SK-N-SH (cell line): ENCODE measurements at regions not wholly inside any gene's neighbourhood (a gene's known extent, or its start where the extent isn't known, plus 50 kb on each side); places are given as distances from the start of the nearest gene placed in this dataset.

Source experiments
- CTCF ChIA-PET: fragments of 300-600, 350-600 bp; formaldehyde crosslinking; extraction: SDS; loops from one replicate; lab custom pipeline; 2021; lab: Yijun Ruan, JAX
- POLR2A ChIA-PET: fragments of 350-600 bp; sonication (Branson Sonifier 250); formaldehyde crosslinking; extraction: SDS; loops from one replicate; lab custom pipeline; 2020; ENCODE audit warnings: antibody characterized with exemption, inconsistent platforms; lab: Yijun Ruan, JAX
- DNase-seq: peaks from one replicate; pipeline ENCODE4 v3.0.0; 2012
- H2AFZ ChIP-seq: fragments of 200-600 bp; sonication (generic); 2 replicates; pipeline ENCODE4 v1.8.1; 2016; ENCODE audit warnings: antibody characterized with exemption, mild to moderate bottlenecking, low read depth
- H3F3A ChIP-seq: fragments of 200-600 bp; sonication (generic); replicated peaks from 2 replicates; pipeline ENCODE3; 2016; ENCODE audit warnings: antibody characterized with exemption, mild to moderate bottlenecking; ENCODE audit not compliant: insufficient read depth
- H3K27ac ChIP-seq, 2 experiments: fragments of 200-500 bp in 1 of 2; fragments of 200-600 bp in 1 of 2; sonication (Bioruptor generic) in 1 of 2; sonication (generic), shearing (Covaris generic) in 1 of 2; 2 replicates each; pipeline versions ENCODE4 v1.5.1 to v1.6.1; 2014 to 2016; ENCODE audit warnings: low read depth in 2 of 2, inconsistent platforms in 1 of 2, low read length in 1 of 2, mild to moderate bottlenecking in 1 of 2, mixed read lengths in 1 of 2
- H3K27me3 ChIP-seq: fragments of 200-600 bp; sonication (generic), shearing (Covaris generic); 2 replicates; pipeline ENCODE4 v1.6.1; 2016; ENCODE audit warnings: mixed run types; ENCODE audit not compliant: insufficient read depth
- H3K36me3 ChIP-seq, 2 experiments: fragments of 200-500 bp in 1 of 2; fragments of 200-600 bp in 1 of 2; sonication (Bioruptor generic) in 1 of 2; sonication (generic) in 1 of 2; replicated peaks in 1 of 2; 2 replicates each; pipeline versions ENCODE3 to v1.5.1; 2014 to 2016; ENCODE audit warnings: low read length in 1 of 2, mild to moderate bottlenecking in 1 of 2; ENCODE audit not compliant: insufficient read depth in 2 of 2, control insufficient read depth in 1 of 2
- H3K4me1 ChIP-seq, 2 experiments: fragments of 200-500 bp in 1 of 2; fragments of 200-600 bp in 1 of 2; sonication (Bioruptor generic) in 1 of 2; sonication (generic), shearing (Covaris generic) in 1 of 2; 2 replicates each; pipeline versions ENCODE4 v1.5.1 to v1.6.1; 2014 to 2016; ENCODE audit warnings: low read depth in 1 of 2, low read length in 1 of 2, mixed run types in 1 of 2; ENCODE audit not compliant: insufficient read depth in 2 of 2, control insufficient read depth in 1 of 2
- H3K4me2 ChIP-seq: fragments of 200-600 bp; sonication (generic), shearing (Covaris generic); 2 replicates; pipeline ENCODE4 v1.6.1; 2017; ENCODE audit warnings: mixed run types
- H3K4me3 ChIP-seq, 2 experiments: fragments of 200-500 bp in 1 of 2; fragments of 200-600 bp in 1 of 2; sonication (Bioruptor generic) in 1 of 2; sonication (generic), shearing (Covaris generic) in 1 of 2; 2 replicates each; pipeline versions ENCODE4 v1.5.1 to v1.8.1; 2014 to 2016; ENCODE audit warnings: low read depth in 2 of 2, inconsistent platforms in 1 of 2, low read length in 1 of 2, mild to moderate bottlenecking in 1 of 2, mixed read lengths in 1 of 2, moderate library complexity in 1 of 2
- H3K79me2 ChIP-seq: fragments of 200-600 bp; sonication (generic); 2 replicates; pipeline ENCODE4 v1.8.1; 2017; ENCODE audit warnings: mild to moderate bottlenecking; ENCODE audit not compliant: insufficient read depth
- H3K9ac ChIP-seq: fragments of 200-600 bp; sonication (generic); 2 replicates; pipeline ENCODE4 v1.6.1; 2017; ENCODE audit warnings: mixed run types
- H3K9me2 ChIP-seq: fragments of 200-600 bp; sonication (generic); 2 replicates; pipeline ENCODE4 v1.6.1; 2017; ENCODE audit warnings: mixed run types
- H3K9me3 ChIP-seq: fragments of 200-600 bp; sonication (generic); 2 replicates; pipeline ENCODE4 v1.6.1; 2017; ENCODE audit warnings: mixed run types, mild to moderate bottlenecking, moderate library complexity
- H4K20me1 ChIP-seq: fragments of 200-600 bp; sonication (generic); 2 replicates; pipeline ENCODE4 v1.6.1; 2017; ENCODE audit warnings: mild to moderate bottlenecking, mixed run types; ENCODE audit not compliant: insufficient read depth
- CHD2 ChIP-seq: fragments of 150-350 bp; IDR thresholded peaks from 2 replicates; pipeline ENCODE4 v1.6.1; 2018; ENCODE audit warnings: low read length; ENCODE audit not compliant: partially characterized antibody
- EP300 ChIP-seq, 2 experiments: IDR thresholded peaks; 2 replicates each; pipeline versions ENCODE4 v1.4.0 to v1.6.1; 2012; ENCODE audit warnings: borderline replicate concordance in 1 of 2, low read depth in 1 of 2, low read length in 1 of 2
- FOSL2 ChIP-seq: IDR thresholded peaks from 2 replicates; pipeline ENCODE4 v1.4.0; 2012; ENCODE audit warnings: low read depth, mild to moderate bottlenecking, moderate library complexity, borderline replicate concordance
- FOXM1 ChIP-seq: IDR thresholded peaks from 2 replicates; pipeline ENCODE4 v1.4.0; 2012; ENCODE audit warnings: low read depth, mild to moderate bottlenecking
- GABPA ChIP-seq: IDR thresholded peaks from 2 replicates; pipeline ENCODE4 v1.4.0; 2012; ENCODE audit warnings: low read depth, mild to moderate bottlenecking
- GATA2 ChIP-seq: sonication (generic); formaldehyde crosslinking; IDR thresholded peaks from 2 replicates; pipeline ENCODE4 v1.5.0; 2020; ENCODE audit warnings: mild to moderate bottlenecking, missing genetic modification reagents
- JUND ChIP-seq: IDR thresholded peaks from 2 replicates; pipeline ENCODE4 v1.4.0; 2012
- MEF2A ChIP-seq: IDR thresholded peaks from 2 replicates; pipeline ENCODE4 v1.4.0; 2012; ENCODE audit warnings: low read depth, borderline replicate concordance
- MXI1 ChIP-seq: IDR thresholded peaks from 2 replicates; pipeline ENCODE4 v1.6.1; 2012; ENCODE audit warnings: mild to moderate bottlenecking, low read depth, low read length, improper control_type of control experiment
- NFIC ChIP-seq: IDR thresholded peaks from 2 replicates; pipeline ENCODE4 v1.4.0; 2012; ENCODE audit warnings: borderline replicate concordance
- POLR2AphosphoS5 ChIP-seq: IDR thresholded peaks from 2 replicates; pipeline ENCODE4 v1.6.1; 2012; ENCODE audit warnings: low read depth, low read length
- RCOR1 ChIP-seq: fragments of 150-350 bp; IDR thresholded peaks from 2 replicates; pipeline ENCODE4 v1.6.1; 2017; ENCODE audit warnings: antibody characterized with exemption, low read length
- SMC3 ChIP-seq: IDR thresholded peaks from 2 replicates; pipeline ENCODE4 v1.6.1; 2012; ENCODE audit warnings: low read depth, low read length, improper control_type of control experiment
- TCF12 ChIP-seq: IDR thresholded peaks from 2 replicates; pipeline ENCODE4 v1.4.0; 2012
- YY1 ChIP-seq: IDR thresholded peaks from 2 replicates; pipeline ENCODE4 v1.4.0; 2012; ENCODE audit warnings: low read depth, mild to moderate bottlenecking
- WGBS: methylation state at CpG from one replicate; pipeline ENCODE4 v1.1.6; 2017; ENCODE audit warnings: low lambda C conversion rate; 5-methylcytosine and 5-hydroxymethylcytosine counted together
- TF ChIP-seq, protein P1 (sequence below): IDR thresholded peaks from 2 replicates; pipeline ENCODE4 v1.4.0; 2012; ENCODE audit warnings: low read depth
- TF ChIP-seq, protein P2 (sequence below): fragments of 200-600 bp; sonication (generic); IDR thresholded peaks from 2 replicates; pipeline ENCODE4 v1.6.1; 2017; ENCODE audit warnings: antibody characterized with exemption, mild to moderate bottlenecking, moderate library complexity
- TF ChIP-seq, protein P3 (sequence below): fragments of 150-350 bp; IDR thresholded peaks from 2 replicates; pipeline ENCODE4 v1.6.1; 2016; ENCODE audit warnings: mild to moderate bottlenecking, low read depth, low read length
- TF ChIP-seq, protein P4 (sequence below): IDR thresholded peaks from 2 replicates; pipeline ENCODE4 v1.4.0; 2012; ENCODE audit warnings: low read depth, borderline replicate concordance
- TF ChIP-seq, protein P5 (sequence below): IDR thresholded peaks from 2 replicates; pipeline ENCODE4 v1.6.1; 2012; ENCODE audit warnings: mild to moderate bottlenecking, low read depth, low read length, moderate library complexity
- TF ChIP-seq, protein P6 (sequence below): IDR thresholded peaks from 2 replicates; pipeline ENCODE4 v1.4.0; 2012; ENCODE audit warnings: low read depth, borderline replicate concordance
- TF ChIP-seq, protein P7 (sequence below): IDR thresholded peaks from 2 replicates; pipeline ENCODE4; 2012

DNA sequence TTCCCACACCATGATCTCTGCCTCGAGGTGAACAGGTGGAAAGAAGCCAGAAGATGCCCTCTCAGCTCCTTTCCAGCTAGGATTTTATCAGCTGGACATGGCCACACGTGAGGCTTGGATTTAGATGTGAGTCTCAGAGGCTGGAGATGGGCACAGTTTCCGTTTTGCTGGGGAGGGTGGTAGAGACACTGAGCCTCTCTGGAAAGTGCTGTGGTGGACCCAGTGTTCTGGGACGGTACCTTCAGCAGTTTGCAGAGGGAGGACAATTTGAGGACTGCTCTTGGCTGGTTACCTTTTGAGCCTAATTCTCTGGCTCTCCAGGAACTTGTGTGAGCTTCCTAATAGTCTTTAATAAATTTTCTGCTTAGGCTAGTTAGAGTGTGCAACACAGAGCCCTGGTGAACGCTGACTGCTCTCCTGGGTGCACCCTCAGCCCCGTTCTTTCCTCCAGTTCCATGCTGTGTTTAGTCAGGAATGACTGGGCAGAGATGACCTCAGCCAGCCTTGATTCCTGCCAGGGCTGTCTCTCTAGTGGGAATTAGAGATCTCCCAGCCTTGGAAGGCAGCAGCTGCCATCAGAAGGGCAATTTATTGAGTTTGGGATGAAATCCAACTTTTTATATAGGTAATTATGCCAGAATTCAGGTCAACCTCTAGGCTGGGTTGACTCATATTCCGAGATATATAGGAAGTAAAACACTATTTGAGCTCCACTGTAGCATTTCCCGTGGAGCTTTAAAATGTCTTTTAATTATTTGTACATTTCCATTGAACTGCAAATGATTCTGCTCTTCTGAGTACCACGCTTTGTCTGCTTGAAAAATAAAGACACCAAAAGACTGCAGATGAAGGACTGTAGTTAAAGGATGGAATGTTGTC, 103.9 kb downstream of the GATA3 start:
- no peaks in the 10 kb centered on the region for H3K79me2 ChIP-seq
- CTCF ChIA-PET = no interaction called here
- H3K36me3 ChIP-seq = no peaks in the 10 kb centered on the region
- no peaks in the 10 kb centered on the region for H4K20me1 ChIP-seq
- WGBS = 42% methylated on average over 8 of the region's 9 CpGs
- H2AFZ ChIP-seq = no peak overlapping the region; the same call in 1 of the 2 replicates
- H3K9me3 ChIP-seq = no peaks in the 10 kb centered on the region
- peaks cover 7% of the 10 kb centered on the region in 2 experiments; a peak in 3 of 4 replicates for H3K4me1 ChIP-seq
- H3K4me2 ChIP-seq = peak overlapping the region; percentile 35
- H3K9ac ChIP-seq = no peak overlapping the region
- no peak for DNase-seq
- no peaks in the 10 kb centered on the region for H3K9me2 ChIP-seq
- no peaks in the 10 kb centered on the region for H3K27me3 ChIP-seq
- POLR2A ChIA-PET = no interaction called here
- H3F3A ChIP-seq = peaks cover 7% of the 10 kb centered on the region
- H3K27ac ChIP-seq = 0 out of 4 replicates have a peak overlapping the region, but pooled peaks of 1 of the 2 experiments have one; percentile 0
- no peak overlapping the region for H3K4me3 ChIP-seq
- TF ChIP-seq, protein P1, sequence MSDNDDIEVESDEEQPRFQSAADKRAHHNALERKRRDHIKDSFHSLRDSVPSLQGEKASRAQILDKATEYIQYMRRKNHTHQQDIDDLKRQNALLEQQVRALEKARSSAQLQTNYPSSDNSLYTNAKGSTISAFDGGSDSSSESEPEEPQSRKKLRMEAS = no peak
- TF ChIP-seq RCOR1 (no peak), EP300 (IDR thresholded peaks at IDR 0.05; ENCODE audit: borderline replicate concordance in 1 of 2, low read depth in 1 of 2, low read length in 1 of 2) (no peak), YY1 (no peak), FOXM1 (no peak), SMC3 (no peak), GABPA (no peak), NFIC (peak; percentile 69), CHD2 (no peak), POLR2AphosphoS5 (no peak), TCF12 (peak; percentile 69; the same call in 1 of the 2 replicates), FOSL2 (peak; percentile 43; the same call in 1 of the 2 replicates), JUND (peak; percentile 44; the same call in 1 of the 2 replicates), GATA2 (no peak), MEF2A (no peak), MXI1 (no peak)
- TF ChIP-seq, protein P2, sequence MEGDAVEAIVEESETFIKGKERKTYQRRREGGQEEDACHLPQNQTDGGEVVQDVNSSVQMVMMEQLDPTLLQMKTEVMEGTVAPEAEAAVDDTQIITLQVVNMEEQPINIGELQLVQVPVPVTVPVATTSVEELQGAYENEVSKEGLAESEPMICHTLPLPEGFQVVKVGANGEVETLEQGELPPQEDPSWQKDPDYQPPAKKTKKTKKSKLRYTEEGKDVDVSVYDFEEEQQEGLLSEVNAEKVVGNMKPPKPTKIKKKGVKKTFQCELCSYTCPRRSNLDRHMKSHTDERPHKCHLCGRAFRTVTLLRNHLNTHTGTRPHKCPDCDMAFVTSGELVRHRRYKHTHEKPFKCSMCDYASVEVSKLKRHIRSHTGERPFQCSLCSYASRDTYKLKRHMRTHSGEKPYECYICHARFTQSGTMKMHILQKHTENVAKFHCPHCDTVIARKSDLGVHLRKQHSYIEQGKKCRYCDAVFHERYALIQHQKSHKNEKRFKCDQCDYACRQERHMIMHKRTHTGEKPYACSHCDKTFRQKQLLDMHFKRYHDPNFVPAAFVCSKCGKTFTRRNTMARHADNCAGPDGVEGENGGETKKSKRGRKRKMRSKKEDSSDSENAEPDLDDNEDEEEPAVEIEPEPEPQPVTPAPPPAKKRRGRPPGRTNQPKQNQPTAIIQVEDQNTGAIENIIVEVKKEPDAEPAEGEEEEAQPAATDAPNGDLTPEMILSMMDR = no peak
- TF ChIP-seq, protein P3, sequence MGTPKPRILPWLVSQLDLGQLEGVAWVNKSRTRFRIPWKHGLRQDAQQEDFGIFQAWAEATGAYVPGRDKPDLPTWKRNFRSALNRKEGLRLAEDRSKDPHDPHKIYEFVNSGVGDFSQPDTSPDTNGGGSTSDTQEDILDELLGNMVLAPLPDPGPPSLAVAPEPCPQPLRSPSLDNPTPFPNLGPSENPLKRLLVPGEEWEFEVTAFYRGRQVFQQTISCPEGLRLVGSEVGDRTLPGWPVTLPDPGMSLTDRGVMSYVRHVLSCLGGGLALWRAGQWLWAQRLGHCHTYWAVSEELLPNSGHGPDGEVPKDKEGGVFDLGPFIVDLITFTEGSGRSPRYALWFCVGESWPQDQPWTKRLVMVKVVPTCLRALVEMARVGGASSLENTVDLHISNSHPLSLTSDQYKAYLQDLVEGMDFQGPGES = no peak
- TF ChIP-seq, protein P4, sequence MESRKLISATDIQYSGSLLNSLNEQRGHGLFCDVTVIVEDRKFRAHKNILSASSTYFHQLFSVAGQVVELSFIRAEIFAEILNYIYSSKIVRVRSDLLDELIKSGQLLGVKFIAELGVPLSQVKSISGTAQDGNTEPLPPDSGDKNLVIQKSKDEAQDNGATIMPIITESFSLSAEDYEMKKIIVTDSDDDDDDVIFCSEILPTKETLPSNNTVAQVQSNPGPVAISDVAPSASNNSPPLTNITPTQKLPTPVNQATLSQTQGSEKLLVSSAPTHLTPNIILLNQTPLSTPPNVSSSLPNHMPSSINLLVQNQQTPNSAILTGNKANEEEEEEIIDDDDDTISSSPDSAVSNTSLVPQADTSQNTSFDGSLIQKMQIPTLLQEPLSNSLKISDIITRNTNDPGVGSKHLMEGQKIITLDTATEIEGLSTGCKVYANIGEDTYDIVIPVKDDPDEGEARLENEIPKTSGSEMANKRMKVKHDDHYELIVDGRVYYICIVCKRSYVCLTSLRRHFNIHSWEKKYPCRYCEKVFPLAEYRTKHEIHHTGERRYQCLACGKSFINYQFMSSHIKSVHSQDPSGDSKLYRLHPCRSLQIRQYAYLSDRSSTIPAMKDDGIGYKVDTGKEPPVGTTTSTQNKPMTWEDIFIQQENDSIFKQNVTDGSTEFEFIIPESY = no peak
- TF ChIP-seq, protein P5, sequence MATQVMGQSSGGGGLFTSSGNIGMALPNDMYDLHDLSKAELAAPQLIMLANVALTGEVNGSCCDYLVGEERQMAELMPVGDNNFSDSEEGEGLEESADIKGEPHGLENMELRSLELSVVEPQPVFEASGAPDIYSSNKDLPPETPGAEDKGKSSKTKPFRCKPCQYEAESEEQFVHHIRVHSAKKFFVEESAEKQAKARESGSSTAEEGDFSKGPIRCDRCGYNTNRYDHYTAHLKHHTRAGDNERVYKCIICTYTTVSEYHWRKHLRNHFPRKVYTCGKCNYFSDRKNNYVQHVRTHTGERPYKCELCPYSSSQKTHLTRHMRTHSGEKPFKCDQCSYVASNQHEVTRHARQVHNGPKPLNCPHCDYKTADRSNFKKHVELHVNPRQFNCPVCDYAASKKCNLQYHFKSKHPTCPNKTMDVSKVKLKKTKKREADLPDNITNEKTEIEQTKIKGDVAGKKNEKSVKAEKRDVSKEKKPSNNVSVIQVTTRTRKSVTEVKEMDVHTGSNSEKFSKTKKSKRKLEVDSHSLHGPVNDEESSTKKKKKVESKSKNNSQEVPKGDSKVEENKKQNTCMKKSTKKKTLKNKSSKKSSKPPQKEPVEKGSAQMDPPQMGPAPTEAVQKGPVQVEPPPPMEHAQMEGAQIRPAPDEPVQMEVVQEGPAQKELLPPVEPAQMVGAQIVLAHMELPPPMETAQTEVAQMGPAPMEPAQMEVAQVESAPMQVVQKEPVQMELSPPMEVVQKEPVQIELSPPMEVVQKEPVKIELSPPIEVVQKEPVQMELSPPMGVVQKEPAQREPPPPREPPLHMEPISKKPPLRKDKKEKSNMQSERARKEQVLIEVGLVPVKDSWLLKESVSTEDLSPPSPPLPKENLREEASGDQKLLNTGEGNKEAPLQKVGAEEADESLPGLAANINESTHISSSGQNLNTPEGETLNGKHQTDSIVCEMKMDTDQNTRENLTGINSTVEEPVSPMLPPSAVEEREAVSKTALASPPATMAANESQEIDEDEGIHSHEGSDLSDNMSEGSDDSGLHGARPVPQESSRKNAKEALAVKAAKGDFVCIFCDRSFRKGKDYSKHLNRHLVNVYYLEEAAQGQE = 0 out of 2 replicates have a peak, but pooled peaks have one; percentile 38
- TF ChIP-seq, protein P6, sequence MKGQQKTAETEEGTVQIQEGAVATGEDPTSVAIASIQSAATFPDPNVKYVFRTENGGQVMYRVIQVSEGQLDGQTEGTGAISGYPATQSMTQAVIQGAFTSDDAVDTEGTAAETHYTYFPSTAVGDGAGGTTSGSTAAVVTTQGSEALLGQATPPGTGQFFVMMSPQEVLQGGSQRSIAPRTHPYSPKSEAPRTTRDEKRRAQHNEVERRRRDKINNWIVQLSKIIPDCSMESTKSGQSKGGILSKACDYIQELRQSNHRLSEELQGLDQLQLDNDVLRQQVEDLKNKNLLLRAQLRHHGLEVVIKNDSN = no peak
- TF ChIP-seq, protein P7, sequence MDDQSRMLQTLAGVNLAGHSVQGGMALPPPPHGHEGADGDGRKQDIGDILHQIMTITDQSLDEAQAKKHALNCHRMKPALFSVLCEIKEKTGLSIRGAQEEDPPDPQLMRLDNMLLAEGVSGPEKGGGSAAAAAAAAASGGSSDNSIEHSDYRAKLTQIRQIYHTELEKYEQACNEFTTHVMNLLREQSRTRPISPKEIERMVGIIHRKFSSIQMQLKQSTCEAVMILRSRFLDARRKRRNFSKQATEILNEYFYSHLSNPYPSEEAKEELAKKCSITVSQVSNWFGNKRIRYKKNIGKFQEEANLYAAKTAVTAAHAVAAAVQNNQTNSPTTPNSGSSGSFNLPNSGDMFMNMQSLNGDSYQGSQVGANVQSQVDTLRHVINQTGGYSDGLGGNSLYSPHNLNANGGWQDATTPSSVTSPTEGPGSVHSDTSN = peak; percentile 74
